Ishikawa (cell line): ENCODE measurements at regions not wholly inside any gene's neighbourhood (a gene's known extent, or its start where the extent isn't known, plus 50 kb on each side); places are given as distances from the start of the nearest gene placed in this dataset.

Experiments used
- CEBPB ChIP-seq: IDR thresholded peaks from 2 replicates; pipeline ENCODE4 v1.6.1; 2012
- CREB1 ChIP-seq: IDR thresholded peaks from 2 replicates; pipeline ENCODE4 v1.6.1; 2012; ENCODE audit warnings: low read depth
- EGR1 ChIP-seq: IDR thresholded peaks from 2 replicates; pipeline ENCODE4 v1.6.1; 2012
- EP300 ChIP-seq: IDR thresholded peaks from 2 replicates; pipeline ENCODE4 v1.6.1; 2012; ENCODE audit warnings: borderline replicate concordance
- FOXM1 ChIP-seq: IDR thresholded peaks from 2 replicates; pipeline ENCODE4 v1.6.1; 2012; ENCODE audit warnings: low read depth, borderline replicate concordance
- NFIC ChIP-seq: IDR thresholded peaks from 2 replicates; pipeline ENCODE4 v1.6.1; 2012
- RAD21 ChIP-seq: IDR thresholded peaks from 2 replicates; pipeline ENCODE4 v1.6.1; 2012; ENCODE audit warnings: low read depth
- TAF1 ChIP-seq: IDR thresholded peaks from 2 replicates; pipeline ENCODE4 v1.6.1; 2012; ENCODE audit warnings: low read depth, mild to moderate bottlenecking
- TCF12 ChIP-seq: IDR thresholded peaks from 2 replicates; pipeline ENCODE4 v1.6.1; 2012; ENCODE audit warnings: low read depth
- TEAD4 ChIP-seq: IDR thresholded peaks from 2 replicates; pipeline ENCODE4 v1.6.1; 2012
- YY1 ChIP-seq: IDR thresholded peaks from 2 replicates; pipeline ENCODE4 v1.6.1; 2012; ENCODE audit warnings: low read depth
- ZBTB7A ChIP-seq: IDR thresholded peaks from 2 replicates; pipeline ENCODE4 v1.6.1; 2012; ENCODE audit warnings: low read depth
- TF ChIP-seq, protein P1 (sequence below): IDR thresholded peaks from 2 replicates; pipeline ENCODE4 v1.6.1; 2012; ENCODE audit warnings: low read depth, mild to moderate bottlenecking
- TF ChIP-seq, protein P2 (sequence below): IDR thresholded peaks from 2 replicates; pipeline ENCODE4 v1.6.1; 2012
- TF ChIP-seq, protein P3 (sequence below): IDR thresholded peaks from 2 replicates; pipeline ENCODE4 v1.6.1; 2012

DNA sequence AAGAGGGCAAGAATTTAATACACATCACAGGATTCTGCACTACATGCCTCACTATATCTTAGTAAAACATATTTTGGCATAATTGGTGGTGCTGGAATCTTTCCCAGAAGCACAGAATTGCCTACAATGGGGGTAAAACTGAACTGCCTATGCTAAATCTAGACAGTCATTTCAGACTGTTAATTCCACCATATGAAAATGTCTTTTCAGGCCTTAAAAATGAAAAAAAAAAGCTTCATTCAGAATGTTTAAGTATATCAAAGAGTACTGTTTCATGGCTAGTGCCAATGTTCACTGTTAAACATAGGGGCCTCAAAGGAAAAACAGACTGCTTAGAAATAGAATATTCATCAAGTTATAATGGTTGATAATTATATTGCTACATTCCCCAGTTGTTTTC, 797.0 kb downstream of the PCDH19 start:
- no peak for TF ChIP-seq TEAD4
- no peak for TF ChIP-seq EP300
- TF ChIP-seq, protein P1, sequence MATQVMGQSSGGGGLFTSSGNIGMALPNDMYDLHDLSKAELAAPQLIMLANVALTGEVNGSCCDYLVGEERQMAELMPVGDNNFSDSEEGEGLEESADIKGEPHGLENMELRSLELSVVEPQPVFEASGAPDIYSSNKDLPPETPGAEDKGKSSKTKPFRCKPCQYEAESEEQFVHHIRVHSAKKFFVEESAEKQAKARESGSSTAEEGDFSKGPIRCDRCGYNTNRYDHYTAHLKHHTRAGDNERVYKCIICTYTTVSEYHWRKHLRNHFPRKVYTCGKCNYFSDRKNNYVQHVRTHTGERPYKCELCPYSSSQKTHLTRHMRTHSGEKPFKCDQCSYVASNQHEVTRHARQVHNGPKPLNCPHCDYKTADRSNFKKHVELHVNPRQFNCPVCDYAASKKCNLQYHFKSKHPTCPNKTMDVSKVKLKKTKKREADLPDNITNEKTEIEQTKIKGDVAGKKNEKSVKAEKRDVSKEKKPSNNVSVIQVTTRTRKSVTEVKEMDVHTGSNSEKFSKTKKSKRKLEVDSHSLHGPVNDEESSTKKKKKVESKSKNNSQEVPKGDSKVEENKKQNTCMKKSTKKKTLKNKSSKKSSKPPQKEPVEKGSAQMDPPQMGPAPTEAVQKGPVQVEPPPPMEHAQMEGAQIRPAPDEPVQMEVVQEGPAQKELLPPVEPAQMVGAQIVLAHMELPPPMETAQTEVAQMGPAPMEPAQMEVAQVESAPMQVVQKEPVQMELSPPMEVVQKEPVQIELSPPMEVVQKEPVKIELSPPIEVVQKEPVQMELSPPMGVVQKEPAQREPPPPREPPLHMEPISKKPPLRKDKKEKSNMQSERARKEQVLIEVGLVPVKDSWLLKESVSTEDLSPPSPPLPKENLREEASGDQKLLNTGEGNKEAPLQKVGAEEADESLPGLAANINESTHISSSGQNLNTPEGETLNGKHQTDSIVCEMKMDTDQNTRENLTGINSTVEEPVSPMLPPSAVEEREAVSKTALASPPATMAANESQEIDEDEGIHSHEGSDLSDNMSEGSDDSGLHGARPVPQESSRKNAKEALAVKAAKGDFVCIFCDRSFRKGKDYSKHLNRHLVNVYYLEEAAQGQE = no peak
- no peak for TF ChIP-seq CREB1
- TF ChIP-seq FOXM1 = no peak
- TF ChIP-seq RAD21 = no peak
- TF ChIP-seq TCF12 = no peak
- no peak for TF ChIP-seq YY1
- TF ChIP-seq TAF1 = no peak
- TF ChIP-seq EGR1 = no peak
- no peak for TF ChIP-seq ZBTB7A

DNA sequence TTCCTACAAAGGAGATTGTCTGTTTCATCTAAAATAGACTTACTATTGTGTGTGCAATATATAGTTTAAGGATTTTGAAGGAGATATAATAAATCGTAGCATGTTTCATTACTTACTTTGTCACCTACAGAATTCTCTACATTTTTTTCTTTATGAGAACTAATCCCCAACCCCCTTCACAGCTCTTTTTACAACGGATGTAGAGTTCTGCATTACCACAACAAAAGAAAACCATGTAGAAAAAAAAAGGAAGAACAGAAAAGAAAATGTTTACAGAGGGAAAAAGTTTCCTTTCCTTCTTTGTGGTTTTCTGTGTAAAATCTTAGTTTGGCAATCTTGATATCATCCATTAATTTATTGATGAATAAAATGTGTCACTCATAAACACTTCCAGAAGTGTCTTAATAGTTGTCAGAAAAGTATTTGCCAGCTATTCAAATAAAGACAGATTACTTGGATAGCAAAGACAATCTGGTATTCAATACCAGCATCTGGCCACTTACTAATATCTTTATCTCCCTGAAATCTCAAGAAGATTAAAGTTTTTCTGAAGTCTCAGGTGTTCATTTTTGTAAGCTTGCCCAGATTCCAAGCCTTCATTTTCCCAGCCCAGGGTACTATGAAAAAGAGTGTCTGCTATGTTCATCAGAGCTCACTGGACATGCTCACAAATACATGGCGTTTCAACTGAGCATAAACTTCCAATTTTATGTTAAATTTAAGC, 806.8 kb downstream of the PCDH19 start:
- TF ChIP-seq, protein P2, sequence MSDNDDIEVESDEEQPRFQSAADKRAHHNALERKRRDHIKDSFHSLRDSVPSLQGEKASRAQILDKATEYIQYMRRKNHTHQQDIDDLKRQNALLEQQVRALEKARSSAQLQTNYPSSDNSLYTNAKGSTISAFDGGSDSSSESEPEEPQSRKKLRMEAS = no peak
- TF ChIP-seq YY1 (no peak), FOXM1 (no peak), TAF1 (no peak), ZBTB7A (no peak), EGR1 (no peak)
- TF ChIP-seq, protein P3, sequence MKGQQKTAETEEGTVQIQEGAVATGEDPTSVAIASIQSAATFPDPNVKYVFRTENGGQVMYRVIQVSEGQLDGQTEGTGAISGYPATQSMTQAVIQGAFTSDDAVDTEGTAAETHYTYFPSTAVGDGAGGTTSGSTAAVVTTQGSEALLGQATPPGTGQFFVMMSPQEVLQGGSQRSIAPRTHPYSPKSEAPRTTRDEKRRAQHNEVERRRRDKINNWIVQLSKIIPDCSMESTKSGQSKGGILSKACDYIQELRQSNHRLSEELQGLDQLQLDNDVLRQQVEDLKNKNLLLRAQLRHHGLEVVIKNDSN = no peak
- TF ChIP-seq, protein P1 = no peak

DNA sequence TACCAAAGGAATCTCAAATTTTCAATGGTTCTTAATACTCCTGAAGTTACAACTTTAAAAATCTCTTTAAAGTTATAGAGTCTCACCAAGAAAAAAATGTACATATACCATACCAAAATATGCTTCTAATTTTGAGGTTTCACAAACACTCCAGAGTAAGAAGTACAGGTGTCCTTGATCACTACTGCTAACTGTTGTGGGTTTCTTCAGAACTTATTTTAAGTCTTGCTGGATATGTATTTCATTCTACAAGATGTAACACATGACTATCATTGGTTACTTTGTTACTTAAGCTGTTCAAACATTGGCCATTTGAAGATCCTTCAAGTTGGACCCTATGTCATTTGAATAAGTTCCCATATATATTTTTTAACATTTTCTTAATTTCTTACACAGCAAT, 808.0 kb downstream of the PCDH19 start:
- TF ChIP-seq EGR1 (no peak), RAD21 (no peak), CREB1 (no peak), TEAD4 (no peak), CEBPB (no peak), EP300 (no peak), TCF12 (no peak), ZBTB7A (no peak), FOXM1 (no peak)
- TF ChIP-seq, protein P1 = no peak
- TF ChIP-seq, protein P2 = no peak
- TF ChIP-seq, protein P3 = no peak

DNA sequence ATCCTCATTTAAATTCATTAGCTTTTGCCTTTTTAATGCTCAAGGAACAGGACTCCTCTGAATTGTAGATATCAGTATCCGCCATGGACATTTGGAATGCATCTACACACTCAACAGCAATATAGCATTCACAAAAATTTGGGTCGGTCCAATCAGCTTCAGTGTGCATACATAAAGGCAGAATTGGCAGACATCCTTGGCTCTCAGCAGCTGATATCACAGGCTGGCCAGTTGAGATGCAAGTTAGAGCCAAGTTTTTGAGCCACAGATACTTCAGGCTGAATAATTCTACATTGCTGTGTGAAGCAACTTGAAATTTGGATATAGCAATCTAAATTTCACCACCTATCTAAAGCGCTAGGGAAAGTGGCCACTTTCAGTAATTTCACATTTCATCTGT, 821.1 kb downstream of the PCDH19 start:
- TF ChIP-seq YY1 = no peak
- no peak for TF ChIP-seq EP300
- TF ChIP-seq FOXM1 = no peak
- TF ChIP-seq NFIC = no peak
- TF ChIP-seq TEAD4 = no peak
- TF ChIP-seq, protein P1 = no peak
- TF ChIP-seq RAD21 = no peak
- no peak for TF ChIP-seq EGR1
- TF ChIP-seq ZBTB7A = no peak
- no peak for TF ChIP-seq CREB1
